ENCODE measurements at regions not wholly inside any gene's neighbourhood (a gene's known extent, or its start where the extent isn't known, plus 50 kb on each side); places are given as distances from the start of the nearest gene placed in this dataset.

GRCh38 chr16:35731341-35732040 is 2272.1 kb downstream of the TP53TG3F start:
- Histone ChIP-seq H3K9me3 (ENCODE audit: control insufficient read depth, low read length) (peaks cover 32% of the 10 kb centered on the region), H3K27me3 (ENCODE audit: control insufficient read depth, insufficient read depth, low read length, poor library complexity, severe bottlenecking) (no peaks in the 10 kb centered on the region), H3K27ac (ENCODE audit: insufficient read depth, low read depth, low read length, poor library complexity, severe bottlenecking) (no peak overlapping the region), H3K4me3 (ENCODE audit: insufficient read depth, low read depth, low read length) (no peak overlapping the region), H3K4me1 (ENCODE audit: control insufficient read depth, insufficient read depth, low read length) (no peaks in the 10 kb centered on the region), H3K36me3 (ENCODE audit: control insufficient read depth, insufficient read depth, low read length) (no peaks in the 10 kb centered on the region)
- 80 to 85% methylated on average over 9 of the region's 9 CpGs for WGBS, 2 experiments

DNA sequence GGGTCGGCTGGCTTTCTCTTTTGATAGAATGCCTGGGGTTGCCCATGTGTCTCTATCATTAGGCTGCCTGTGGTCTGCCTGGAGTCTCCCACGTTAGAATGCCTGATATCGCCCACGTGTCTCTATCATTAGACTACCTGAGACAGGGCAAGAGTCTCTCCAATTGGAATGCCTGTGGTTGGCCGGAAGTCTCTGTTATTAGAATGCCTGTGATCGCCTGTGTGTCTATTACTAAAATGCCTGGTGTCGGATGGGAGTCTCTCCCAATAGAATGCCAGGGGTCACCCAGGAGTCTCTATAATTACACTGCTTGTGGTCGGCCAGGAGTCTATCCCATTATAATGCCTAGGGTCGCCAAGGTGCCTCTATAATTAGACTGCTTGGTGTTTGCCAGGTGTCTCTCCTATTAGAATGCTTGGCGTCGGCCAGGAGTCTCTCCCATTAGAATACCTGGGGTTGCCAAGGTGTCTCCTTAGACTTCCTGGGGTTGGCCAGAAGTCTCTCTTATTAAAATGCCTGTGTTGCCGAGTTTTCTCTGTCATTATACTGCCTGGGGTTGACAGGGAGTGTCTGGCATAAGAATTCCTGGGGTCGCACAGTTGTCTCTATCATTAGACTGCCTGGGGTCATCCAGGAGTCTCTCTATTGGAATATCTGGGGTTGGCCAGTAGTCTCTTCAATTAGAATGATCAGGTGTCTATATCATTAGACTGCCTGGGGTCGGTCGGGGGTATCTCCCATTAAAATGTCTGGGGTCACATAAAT is 2272.8 kb downstream of the TP53TG3F start:
- no peaks in the 10 kb centered on the region for H3K4me1 ChIP-seq (ENCODE audit: control insufficient read depth, insufficient read depth, low read length)
- H3K4me3 ChIP-seq (ENCODE audit: insufficient read depth, low read depth, low read length) = no peak overlapping the region
- H3K36me3 ChIP-seq (ENCODE audit: control insufficient read depth, insufficient read depth, low read length) = no peaks in the 10 kb centered on the region
- H3K9me3 ChIP-seq (ENCODE audit: control insufficient read depth, low read length) = peaks cover 30% of the 10 kb centered on the region
- no peak overlapping the region for H3K27ac ChIP-seq (ENCODE audit: insufficient read depth, low read depth, low read length, poor library complexity, severe bottlenecking)
- 72 to 73% methylated on average over 15 of the region's 15 CpGs for WGBS, 2 experiments
- no peaks in the 10 kb centered on the region for H3K27me3 ChIP-seq (ENCODE audit: control insufficient read depth, insufficient read depth, low read length, poor library complexity, severe bottlenecking)

DNA sequence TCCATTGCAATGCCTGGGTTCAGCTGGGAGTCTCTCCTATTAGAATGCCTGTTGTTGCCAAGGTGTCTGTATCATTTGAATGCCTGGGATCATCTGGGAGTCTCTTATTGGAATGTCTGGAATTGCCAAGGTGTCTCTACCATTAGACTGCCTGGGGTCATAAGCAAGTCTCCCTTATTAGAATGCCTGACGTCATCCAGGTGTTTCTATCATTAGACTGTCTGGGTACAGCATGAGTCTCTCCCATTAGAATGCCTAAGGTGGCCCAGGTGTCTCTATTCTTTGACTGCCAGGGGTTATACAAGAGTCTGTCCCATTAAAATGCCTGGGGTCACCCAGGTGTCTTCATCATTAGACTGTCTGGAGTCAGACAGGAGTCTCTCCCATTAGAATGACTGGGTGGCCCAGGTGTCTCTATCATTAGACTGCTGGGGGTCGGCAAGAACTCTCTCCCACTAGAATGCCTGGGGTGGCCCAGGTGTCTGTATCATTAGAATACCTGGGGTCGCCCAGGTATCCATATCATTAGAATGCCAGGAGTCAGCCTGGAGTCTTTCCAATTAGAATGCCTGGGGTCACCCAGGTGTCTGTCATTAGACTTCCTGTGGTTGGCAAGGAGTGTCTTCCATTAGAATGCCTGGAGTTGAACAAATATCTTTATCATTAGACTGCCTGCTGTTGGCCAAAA is 2274.0 kb downstream of the TP53TG3F start:
- whole genome bisulfite sequencing, 2 experiments = 39 to 46% methylated on average over 3 of the region's 3 CpGs
- Histone ChIP-seq H3K27me3 (ENCODE audit: control insufficient read depth, insufficient read depth, low read length, poor library complexity, severe bottlenecking) (no peaks in the 10 kb centered on the region), H3K36me3 (ENCODE audit: control insufficient read depth, insufficient read depth, low read length) (no peaks in the 10 kb centered on the region), H3K9me3 (ENCODE audit: control insufficient read depth, low read length) (peaks cover 30% of the 10 kb centered on the region), H3K4me1 (ENCODE audit: control insufficient read depth, insufficient read depth, low read length) (no peaks in the 10 kb centered on the region), H3K27ac (ENCODE audit: insufficient read depth, low read depth, low read length, poor library complexity, severe bottlenecking) (no peak overlapping the region), H3K4me3 (ENCODE audit: insufficient read depth, low read depth, low read length) (no peak overlapping the region)

DNA sequence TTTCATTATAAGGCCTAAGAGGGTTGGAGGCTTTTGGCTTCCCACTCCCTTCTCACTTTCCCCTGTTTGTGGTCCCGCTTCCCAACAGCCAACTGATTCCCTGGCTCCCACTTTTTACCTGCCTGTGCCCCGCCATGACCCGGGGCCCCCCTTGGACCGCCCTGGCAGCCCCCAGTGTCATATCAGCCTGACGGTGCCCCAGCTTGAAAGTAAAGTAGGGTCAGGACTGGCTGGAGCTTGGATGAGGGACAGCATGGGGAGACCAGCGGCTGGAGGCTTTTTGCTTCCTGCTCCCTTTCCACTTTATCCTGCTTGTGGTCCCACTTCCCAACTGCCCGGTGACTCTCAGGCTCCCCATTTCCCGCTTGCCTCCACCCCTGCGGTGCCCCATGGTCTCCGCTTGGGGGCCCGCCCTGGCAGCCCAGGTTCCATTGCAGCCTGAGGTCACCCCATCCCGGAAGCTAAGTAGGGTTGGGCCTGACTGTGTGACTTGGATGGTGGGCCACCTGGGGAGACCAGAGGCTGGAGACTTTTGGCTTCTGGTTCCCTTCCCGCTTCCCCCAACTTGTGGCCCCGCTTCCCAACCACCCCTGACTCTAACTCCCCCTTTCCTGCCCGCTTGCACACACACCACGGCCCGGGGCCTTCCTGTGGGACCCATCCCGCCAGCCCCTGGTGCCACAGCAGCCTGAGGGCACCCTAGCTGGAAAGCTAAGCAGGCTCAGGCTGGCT is 2274.7 kb downstream of the TP53TG3F start:
- no peak overlapping the region for H3K27ac ChIP-seq (ENCODE audit: insufficient read depth, low read depth, low read length, poor library complexity, severe bottlenecking)
- H3K4me1 ChIP-seq (ENCODE audit: control insufficient read depth, insufficient read depth, low read length) = no peaks in the 10 kb centered on the region
- no peaks in the 10 kb centered on the region for H3K36me3 ChIP-seq (ENCODE audit: control insufficient read depth, insufficient read depth, low read length)
- no peaks in the 10 kb centered on the region for H3K27me3 ChIP-seq (ENCODE audit: control insufficient read depth, insufficient read depth, low read length, poor library complexity, severe bottlenecking)
- H3K9me3 ChIP-seq (ENCODE audit: control insufficient read depth, low read length) = peaks cover 30% of the 10 kb centered on the region
- H3K4me3 ChIP-seq (ENCODE audit: insufficient read depth, low read depth, low read length) = no peak overlapping the region
- 76% methylated on average over 18 of the region's 18 CpGs for WGBS, 2 experiments

DNA sequence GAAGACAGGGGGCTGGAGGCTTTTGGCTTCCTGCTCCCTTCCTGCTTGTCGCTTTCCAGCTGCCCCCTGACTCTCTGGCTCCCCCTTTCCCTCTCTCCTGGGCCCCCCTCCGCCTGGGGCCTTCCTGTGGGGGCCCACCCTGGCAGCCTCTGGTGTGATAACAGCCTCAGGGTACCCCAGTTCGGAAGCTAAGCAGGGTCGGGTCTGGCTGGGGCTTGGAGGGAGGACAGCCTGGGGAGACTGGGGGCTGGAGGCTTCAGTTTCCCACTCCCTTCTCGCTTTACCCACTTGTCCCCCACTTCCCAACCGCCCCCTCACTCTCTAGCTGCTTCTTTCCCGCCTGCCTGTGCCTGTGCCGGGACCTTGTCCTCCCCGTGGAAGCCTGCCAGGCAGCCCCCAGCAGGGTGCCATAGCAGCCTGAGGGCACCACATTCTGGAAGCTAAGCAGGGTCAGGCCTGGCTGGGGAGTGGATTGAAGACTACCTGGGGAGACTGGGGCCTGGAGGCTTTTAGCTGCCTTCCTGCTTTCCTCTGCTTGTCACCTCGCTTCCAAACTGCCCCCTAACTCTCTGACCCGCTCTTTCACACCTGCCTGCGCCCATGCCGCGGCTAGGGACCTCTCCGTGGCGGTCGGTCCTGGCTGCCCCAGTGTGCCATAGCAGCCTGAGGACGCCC is 2275.5 kb downstream of the TP53TG3F start:
- no peaks in the 10 kb centered on the region for H3K4me1 ChIP-seq (ENCODE audit: control insufficient read depth, insufficient read depth, low read length)
- 68 to 69% methylated on average over 18 of the region's 18 CpGs for WGBS, 2 experiments
- H3K27ac ChIP-seq (ENCODE audit: insufficient read depth, low read depth, low read length, poor library complexity, severe bottlenecking) = no peak overlapping the region
- peaks cover 27% of the 10 kb centered on the region for H3K9me3 ChIP-seq (ENCODE audit: control insufficient read depth, low read length)
- no peak overlapping the region for H3K4me3 ChIP-seq (ENCODE audit: insufficient read depth, low read depth, low read length)
- no peaks in the 10 kb centered on the region for H3K36me3 ChIP-seq (ENCODE audit: control insufficient read depth, insufficient read depth, low read length)
- no peaks in the 10 kb centered on the region for H3K27me3 ChIP-seq (ENCODE audit: control insufficient read depth, insufficient read depth, low read length, poor library complexity, severe bottlenecking)

GRCh38 chr16:35735403-35736251 is 2276.2 kb downstream of the TP53TG3F start:
- Histone ChIP-seq H3K4me3 (ENCODE audit: insufficient read depth, low read depth, low read length) (no peak overlapping the region), H3K4me1 (ENCODE audit: control insufficient read depth, insufficient read depth, low read length) (no peaks in the 10 kb centered on the region), H3K27ac (ENCODE audit: insufficient read depth, low read depth, low read length, poor library complexity, severe bottlenecking) (no peak overlapping the region), H3K36me3 (ENCODE audit: control insufficient read depth, insufficient read depth, low read length) (no peaks in the 10 kb centered on the region), H3K27me3 (ENCODE audit: control insufficient read depth, insufficient read depth, low read length, poor library complexity, severe bottlenecking) (no peaks in the 10 kb centered on the region), H3K9me3 (ENCODE audit: control insufficient read depth, low read length) (peaks cover 26% of the 10 kb centered on the region)
- WGBS, 2 experiments = 83% methylated on average over 27 of the region's 27 CpGs

DNA sequence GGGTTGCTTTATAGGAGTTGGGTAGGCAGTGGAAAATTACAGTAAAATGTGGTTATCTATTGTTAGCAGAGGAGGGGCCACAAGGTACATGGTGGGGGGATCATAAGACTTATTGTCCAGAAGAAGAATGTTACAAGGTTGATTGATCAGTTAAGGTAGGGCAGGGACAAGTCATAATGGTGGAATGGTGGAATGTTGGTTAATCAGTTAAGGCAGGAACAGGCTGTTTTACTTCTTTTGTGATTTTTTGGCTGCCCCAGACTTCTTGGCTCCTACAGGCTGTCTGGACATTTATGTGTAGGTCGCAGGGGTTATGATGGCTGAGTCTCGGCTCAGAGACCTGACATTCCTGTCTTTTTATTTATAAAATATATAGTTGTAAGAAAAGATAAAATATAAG is 2277.1 kb downstream of the TP53TG3F start:
- no peaks in the 10 kb centered on the region for H3K36me3 ChIP-seq (ENCODE audit: control insufficient read depth, insufficient read depth, low read length)
- H3K9me3 ChIP-seq (ENCODE audit: control insufficient read depth, low read length) = peaks cover 19% of the 10 kb centered on the region
- 100% methylated on average over 2 of the region's 2 CpGs; no CpG with 5 or more reads in 1 of the 2 experiments for WGBS, 2 experiments
- no peaks in the 10 kb centered on the region for H3K27me3 ChIP-seq (ENCODE audit: control insufficient read depth, insufficient read depth, low read length, poor library complexity, severe bottlenecking)
- no peaks in the 10 kb centered on the region for H3K4me1 ChIP-seq (ENCODE audit: control insufficient read depth, insufficient read depth, low read length)
- no peak overlapping the region for H3K4me3 ChIP-seq (ENCODE audit: insufficient read depth, low read depth, low read length)
- no peak overlapping the region for H3K27ac ChIP-seq (ENCODE audit: insufficient read depth, low read depth, low read length, poor library complexity, severe bottlenecking)

DNA sequence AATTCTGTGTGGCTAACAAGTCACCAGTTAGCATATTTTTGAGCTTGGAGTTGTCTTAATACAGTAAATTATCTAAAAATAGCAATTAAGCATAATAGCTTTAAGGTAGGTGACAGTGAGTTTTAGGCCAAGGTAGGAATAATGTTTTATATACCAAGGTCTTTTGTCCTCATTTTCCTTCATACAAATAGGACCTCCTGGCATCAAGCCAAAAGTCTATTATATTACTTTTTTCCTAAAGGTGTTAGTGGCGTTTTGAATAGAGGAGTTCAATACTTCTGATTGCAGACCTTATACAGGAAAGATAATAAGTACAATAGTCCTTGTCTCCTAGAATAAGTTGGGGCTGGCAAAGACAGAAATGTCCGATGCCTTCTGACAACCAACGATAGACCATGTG is 2277.7 kb downstream of the TP53TG3F start:
- no peaks in the 10 kb centered on the region for H3K4me1 ChIP-seq (ENCODE audit: control insufficient read depth, insufficient read depth, low read length)
- H3K27ac ChIP-seq (ENCODE audit: insufficient read depth, low read depth, low read length, poor library complexity, severe bottlenecking) = no peak overlapping the region
- H3K9me3 ChIP-seq (ENCODE audit: control insufficient read depth, low read length) = peaks cover 18% of the 10 kb centered on the region
- 94 to 96% methylated on average over 2 to 3 of the region's 3 CpGs for WGBS, 2 experiments
- no peaks in the 10 kb centered on the region for H3K36me3 ChIP-seq (ENCODE audit: control insufficient read depth, insufficient read depth, low read length)
- H3K27me3 ChIP-seq (ENCODE audit: control insufficient read depth, insufficient read depth, low read length, poor library complexity, severe bottlenecking) = no peaks in the 10 kb centered on the region
- H3K4me3 ChIP-seq (ENCODE audit: insufficient read depth, low read depth, low read length) = no peak overlapping the region

DNA sequence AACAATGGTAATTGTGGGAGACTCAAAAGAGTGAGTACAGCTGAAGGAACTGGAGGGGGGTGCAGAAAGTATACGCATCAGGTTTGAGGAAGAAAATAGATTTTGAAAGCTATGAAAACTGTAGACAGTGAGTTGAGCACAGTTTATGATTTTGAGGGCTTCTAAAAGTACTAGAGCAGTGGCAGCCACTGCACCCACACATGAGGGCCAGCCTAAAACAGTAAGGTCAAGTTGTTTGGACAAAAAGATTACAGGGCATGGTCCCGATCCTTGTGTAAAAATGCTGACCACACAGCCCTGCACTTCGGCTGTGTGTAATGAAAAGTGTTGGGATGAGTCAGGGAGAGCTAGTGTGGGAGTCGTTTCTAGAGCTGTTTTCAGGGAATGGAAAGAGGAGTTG is 2282.1 kb downstream of the TP53TG3F start:
- Histone ChIP-seq H3K36me3 (ENCODE audit: control insufficient read depth, insufficient read depth, low read length) (no peaks in the 10 kb centered on the region), H3K9me3 (ENCODE audit: control insufficient read depth, low read length) (peaks cover 9% of the 10 kb centered on the region), H3K4me1 (ENCODE audit: control insufficient read depth, insufficient read depth, low read length) (no peaks in the 10 kb centered on the region), H3K4me3 (ENCODE audit: insufficient read depth, low read depth, low read length) (no peak overlapping the region), H3K27ac (ENCODE audit: insufficient read depth, low read depth, low read length, poor library complexity, severe bottlenecking) (no peak overlapping the region), H3K27me3 (ENCODE audit: control insufficient read depth, insufficient read depth, low read length, poor library complexity, severe bottlenecking) (no peaks in the 10 kb centered on the region)
- 73% methylated on average over 4 of the region's 4 CpGs for WGBS, 2 experiments

Data from ectodermal cell (in vitro differentiated cells).